ENCODE measurements at regions not wholly inside any gene's neighbourhood (a gene's known extent, or its start where the extent isn't known, plus 50 kb on each side); places are given as distances from the start of the nearest gene placed in this dataset.

GRCh38 chr4:67048530-67048929 is 496.8 kb downstream of the CENPC start:
- TF ChIP-seq CTCF (IDR thresholded peaks at IDR 0.05) = no peak

- no peak for TF ChIP-seq CTCF (IDR thresholded peaks at IDR 0.05)
These were observed 505.0 kb downstream of the CENPC start for GRCh38 chr4:67040315-67040714.

- TF ChIP-seq CTCF (IDR thresholded peaks at IDR 0.05) = no peak
These were observed 507.1 kb downstream of the CENPC start for GRCh38 chr4:67038228-67038566.

GRCh38 chr4:67037504-67038227 is 507.6 kb downstream of the CENPC start:
- TF ChIP-seq CTCF (IDR thresholded peaks at IDR 0.05) = no peak

GRCh38 chr4:67036791-67037190 is 508.5 kb downstream of the CENPC start:
- no peak for TF ChIP-seq CTCF (IDR thresholded peaks at IDR 0.05)

GRCh38 chr4:67035986-67036385 is 509.3 kb downstream of the CENPC start:
- no peak for TF ChIP-seq CTCF (IDR thresholded peaks at IDR 0.05)

- TF ChIP-seq CTCF (IDR thresholded peaks at IDR 0.05) = no peak
These were observed 509.8 kb downstream of the CENPC start for GRCh38 chr4:67035501-67035900.

GRCh38 chr4:67030636-67031035 is 514.7 kb downstream of the CENPC start:
- no peak for TF ChIP-seq CTCF (IDR thresholded peaks at IDR 0.05)
